Prostate gland (tissue), 2 donors: ENCODE measurements at regions not wholly inside any gene's neighbourhood (a gene's known extent, or its start where the extent isn't known, plus 50 kb on each side); places are given as distances from the start of the nearest gene placed in this dataset.

Source experiments
- CTCF ChIP-seq, 4 experiments: fragments of 200-600 bp in 2 of 4; fragments of 450-650 bp in 2 of 4; sonication (generic) in 2 of 4; IDR thresholded peaks; 1 replicate in 3 of 4; 2 replicates in 1 of 4; pipeline ENCODE4 v1.5.1; 2016 to 2019; ENCODE audit warnings: antibody characterized with exemption in 4 of 4, mild to moderate bottlenecking in 2 of 4, moderate library complexity in 2 of 4
- POLR2A ChIP-seq: fragments of 450-650 bp; IDR thresholded peaks from one replicate; pipeline ENCODE4 v1.6.1; 2016; ENCODE audit warnings: antibody characterized with exemption, mild to moderate bottlenecking

GRCh38 chr1:198957044-198957443 lies 318.2 kb downstream of the PTPRC start:
- TF ChIP-seq CTCF (IDR thresholded peaks at IDR 0.05) (no peak), POLR2A (no peak)
